ENCODE measurements at regions not wholly inside any gene's neighbourhood (a gene's known extent, or its start where the extent isn't known, plus 50 kb on each side); places are given as distances from the start of the nearest gene placed in this dataset.

DNA sequence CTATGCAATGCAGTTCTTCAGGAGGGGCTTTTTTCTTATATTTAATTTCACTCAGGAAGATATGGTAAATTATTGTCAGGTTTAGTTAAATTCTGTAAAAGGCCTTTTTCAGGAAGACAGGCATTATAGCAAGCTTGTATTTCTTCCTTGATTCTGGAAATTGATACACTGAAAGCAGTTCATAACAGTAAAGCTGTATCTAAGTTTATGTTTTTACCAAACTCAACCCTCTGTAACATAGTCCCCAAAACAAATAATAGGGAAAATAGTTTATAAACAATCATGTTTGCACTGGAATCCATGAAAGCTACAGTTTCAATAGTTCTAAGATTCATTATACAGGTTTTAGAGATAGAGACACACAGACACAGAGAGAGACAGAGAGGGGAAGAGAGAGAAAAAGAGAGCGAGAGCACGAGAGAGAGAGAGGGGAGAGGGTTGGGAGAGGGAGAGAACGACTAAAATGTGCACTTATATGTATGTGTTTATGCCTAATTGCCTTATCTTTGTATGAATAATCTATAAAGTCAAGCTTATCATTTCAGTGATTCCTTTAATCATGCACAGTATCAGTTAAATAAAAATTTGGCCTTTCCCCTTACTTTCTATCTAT is 454.4 kb downstream of the RFPL4B start:
- intact Hi-C loops (cut with micrococcal nuclease), result no loop called here
- H3K27ac Mint-ChIP-seq, result no peak overlapping the region
- no peak for DNase-seq

GRCh38 chr6:112802144-112802543 is 455.0 kb downstream of the RFPL4B start:
- DNase-seq (no peak), ATAC-seq (ENCODE audit: low read depth) (no peak)
- Mint-ChIP-seq H3K36me3 (ENCODE audit: low read depth) (no peaks in the 10 kb centered on the region), H3K4me3 (no peak overlapping the region), H3K27me3 (no peaks in the 10 kb centered on the region), H3K27ac (no peak overlapping the region), H3K4me1 (no peaks in the 10 kb centered on the region), H3K9me3 (no peaks in the 10 kb centered on the region)
- ChIA-PET CTCF (no interaction called here), POLR2A (no interaction called here)
- intact Hi-C loops (cut with micrococcal nuclease), result no loop called here
- no peak for TF ChIP-seq CTCF (IDR thresholded peaks at IDR 0.05)

More for the DNA sequence above, 454.4 kb downstream of the RFPL4B start:
- no peak for TF ChIP-seq CTCF (IDR thresholded peaks at IDR 0.05)
- POLR2A ChIA-PET, result no interaction called here
- H3K27me3 Mint-ChIP-seq, result no peaks in the 10 kb centered on the region
- CTCF ChIA-PET, result no interaction called here
- no peak overlapping the region for H3K4me3 Mint-ChIP-seq
- no peaks in the 10 kb centered on the region for H3K9me3 Mint-ChIP-seq
- ATAC-seq (ENCODE audit: low read depth), result no peak
- H3K36me3 Mint-ChIP-seq (ENCODE audit: low read depth), result no peaks in the 10 kb centered on the region
- no peaks in the 10 kb centered on the region for H3K4me1 Mint-ChIP-seq

DNA sequence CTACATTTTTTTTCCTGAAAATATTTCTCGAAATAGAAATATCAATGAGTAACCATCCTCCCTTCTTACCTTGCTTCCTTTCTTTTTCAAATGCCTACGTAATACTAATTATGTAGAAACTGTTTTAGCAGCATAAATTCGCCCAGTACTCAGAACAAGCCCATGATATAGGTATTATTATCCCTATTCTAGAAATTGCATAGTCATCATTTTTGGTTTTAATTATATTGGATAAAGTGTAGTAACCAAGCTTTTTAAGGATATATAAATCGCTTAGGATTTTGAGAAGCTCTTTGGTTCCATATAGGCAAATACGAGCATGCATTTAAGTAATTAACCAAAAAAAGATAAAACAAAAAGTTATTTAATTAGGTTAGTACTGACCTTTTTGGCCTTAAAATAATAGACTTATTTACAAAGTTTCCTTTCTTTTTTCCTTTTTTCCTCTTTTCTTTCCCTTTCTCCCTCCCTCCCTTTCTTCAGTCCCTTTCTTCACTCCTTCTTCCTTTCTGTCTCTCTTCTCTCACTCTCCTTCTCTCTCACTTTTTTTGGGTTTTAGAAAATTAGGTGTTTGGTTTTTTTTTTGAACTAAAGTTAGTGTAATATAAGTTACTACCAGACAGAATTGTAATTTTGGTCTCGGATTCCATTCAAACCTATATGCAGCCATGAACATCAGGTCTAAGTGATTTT is 457.7 kb downstream of the RFPL4B start:
- ChIA-PET CTCF (no interaction called here), POLR2A (no interaction called here)

GRCh38 chr6:112806163-112806865 is 459.2 kb downstream of the RFPL4B start:
- Mint-ChIP-seq H3K36me3 (ENCODE audit: low read depth) (no peaks in the 10 kb centered on the region), H3K4me1 (no peaks in the 10 kb centered on the region), H3K27me3 (no peaks in the 10 kb centered on the region), H3K4me3 (no peak overlapping the region), H3K27ac (no peak overlapping the region), H3K9me3 (no peaks in the 10 kb centered on the region)
- DNase-seq (no peak), ATAC-seq (ENCODE audit: low read depth) (no peak)
- TF ChIP-seq CTCF (IDR thresholded peaks at IDR 0.05), result no peak
- ChIA-PET CTCF (no interaction called here), POLR2A (no interaction called here)
- intact Hi-C loops (cut with micrococcal nuclease), result no loop called here

More for the DNA sequence above, 457.7 kb downstream of the RFPL4B start:
- no peak for TF ChIP-seq CTCF (IDR thresholded peaks at IDR 0.05)
- Mint-ChIP-seq H3K4me3 (no peak overlapping the region), H3K4me1 (no peaks in the 10 kb centered on the region), H3K36me3 (ENCODE audit: low read depth) (no peaks in the 10 kb centered on the region), H3K9me3 (no peaks in the 10 kb centered on the region), H3K27ac (no peak overlapping the region), H3K27me3 (no peaks in the 10 kb centered on the region)
- intact Hi-C loops (cut with micrococcal nuclease), result no loop called here
- no peak for DNase-seq
- ATAC-seq (ENCODE audit: low read depth), result no peak

- no peak for TF ChIP-seq CTCF (IDR thresholded peaks at IDR 0.05)
- H3K27me3 Mint-ChIP-seq, result no peaks in the 10 kb centered on the region
- no peak overlapping the region for H3K27ac Mint-ChIP-seq
- no peaks in the 10 kb centered on the region for H3K9me3 Mint-ChIP-seq
- H3K36me3 Mint-ChIP-seq (ENCODE audit: low read depth), result no peaks in the 10 kb centered on the region
- no peak for DNase-seq
- H3K4me1 Mint-ChIP-seq, result no peaks in the 10 kb centered on the region
- no peak for ATAC-seq (ENCODE audit: low read depth)
- intact Hi-C loops (cut with micrococcal nuclease), result no loop called here
- H3K4me3 Mint-ChIP-seq, result no peak overlapping the region
- CTCF ChIA-PET, result no interaction called here
- POLR2A ChIA-PET, result no interaction called here
These were observed 474.3 kb downstream of the RFPL4B start for GRCh38 chr6:112821476-112821875.
